H9 (cell line): ENCODE measurements at regions not wholly inside any gene's neighbourhood (a gene's known extent, or its start where the extent isn't known, plus 50 kb on each side); places are given as distances from the start of the nearest gene placed in this dataset.

Source experiments
- DNase-seq: peaks from one replicate; pipeline ENCODE4 v3.0.0-alpha.2; 2017
- H2AFZ ChIP-seq: one replicate; pipeline ENCODE4 v1.6.1; 2013; ENCODE audit warnings: mild to moderate bottlenecking, low read length, control low read depth, moderate library complexity
- H2AK5ac ChIP-seq: 2 replicates; pipeline ENCODE4 v1.6.1; 2013; ENCODE audit warnings: low read length, control low read depth, mixed read lengths; ENCODE audit not compliant: insufficient read length
- H2BK120ac ChIP-seq: one replicate; pipeline ENCODE4 v1.6.1; 2013; ENCODE audit warnings: low read depth, mild to moderate bottlenecking, low read length, control low read depth, inconsistent platforms; ENCODE audit not compliant: poor library complexity, severe bottlenecking
- H2BK12ac ChIP-seq: 2 replicates; pipeline ENCODE4 v1.6.1; 2013; ENCODE audit warnings: low read length, control low read depth, mixed read lengths, low read depth; ENCODE audit not compliant: insufficient read length
- H2BK15ac ChIP-seq: 2 replicates; pipeline ENCODE4 v1.6.1; 2013; ENCODE audit warnings: low read depth, low read length, control low read depth
- H2BK20ac ChIP-seq: one replicate; pipeline ENCODE4 v1.6.1; 2013; ENCODE audit warnings: low read depth, mild to moderate bottlenecking, low read length, control low read depth, inconsistent platforms; ENCODE audit not compliant: poor library complexity, severe bottlenecking
- H2BK5ac ChIP-seq: 2 replicates; pipeline ENCODE4 v1.6.1; 2013; ENCODE audit warnings: low read length, control low read depth, mixed read lengths; ENCODE audit not compliant: insufficient read length
- H3K14ac ChIP-seq: 2 replicates; pipeline ENCODE4 v1.6.1; 2013; ENCODE audit warnings: low read length, control low read depth; ENCODE audit not compliant: insufficient read depth
- H3K18ac ChIP-seq: 2 replicates; pipeline ENCODE4 v1.6.1; 2013; ENCODE audit warnings: low read depth, mild to moderate bottlenecking, mixed read lengths, low read length, control low read depth; ENCODE audit not compliant: insufficient read length
- H3K23ac ChIP-seq: 2 replicates; pipeline ENCODE4 v1.6.1; 2013; ENCODE audit warnings: low read length, control low read depth, mixed read lengths, low read depth; ENCODE audit not compliant: insufficient read length
- H3K23me2 ChIP-seq: 2 replicates; pipeline ENCODE4 v1.6.1; 2013; ENCODE audit warnings: low read depth, mild to moderate bottlenecking, mixed read lengths, low read length, control low read depth; ENCODE audit not compliant: insufficient read length, poor library complexity, severe bottlenecking
- H3K27ac ChIP-seq: 2 replicates; pipeline ENCODE4 v1.5.1; 2013; ENCODE audit warnings: low read length, control low read depth, mixed read lengths, low read depth; ENCODE audit not compliant: insufficient read length
- H3K27me3 ChIP-seq: 2 replicates; pipeline ENCODE4 v1.6.1; 2013; ENCODE audit warnings: low read length, control low read depth, inconsistent platforms; ENCODE audit not compliant: insufficient read depth
- H3K4ac ChIP-seq: 2 replicates; pipeline ENCODE4 v1.6.1; 2013; ENCODE audit warnings: low read depth, mild to moderate bottlenecking, control low read depth, inconsistent platforms, low read length, moderate library complexity
- H3K4me1 ChIP-seq: 2 replicates; pipeline ENCODE4 v1.6.1; 2013; ENCODE audit warnings: low read length, control low read depth, inconsistent platforms; ENCODE audit not compliant: insufficient read depth
- H3K4me2 ChIP-seq: 2 replicates; pipeline ENCODE4 v1.6.1; 2013; ENCODE audit warnings: low read length, control low read depth, mixed read lengths; ENCODE audit not compliant: insufficient read length, insufficient read depth
- H3K56ac ChIP-seq: 2 replicates; pipeline ENCODE4 v1.6.1; 2013; ENCODE audit warnings: low read depth, mild to moderate bottlenecking, mixed read lengths, low read length, control low read depth; ENCODE audit not compliant: insufficient read length
- H3K79me1 ChIP-seq: 2 replicates; pipeline ENCODE4 v1.6.1; 2013; ENCODE audit warnings: low read depth, mild to moderate bottlenecking, moderate library complexity, low read length, control low read depth, inconsistent platforms; ENCODE audit not compliant: insufficient read depth, poor library complexity, severe bottlenecking
- H3K79me2 ChIP-seq: 2 replicates; pipeline ENCODE4 v1.6.1; 2013; ENCODE audit warnings: low read length, control low read depth, inconsistent platforms; ENCODE audit not compliant: insufficient read depth
- H3K9ac ChIP-seq: 2 replicates; pipeline ENCODE4 v1.6.1; 2013; ENCODE audit warnings: low read length, control low read depth, mixed read lengths; ENCODE audit not compliant: insufficient read length; ENCODE audit errors: extremely low read depth
- H3K9me3 ChIP-seq: one replicate; pipeline ENCODE4 v1.6.1; 2013; ENCODE audit warnings: low read depth, low read length, inconsistent platforms; ENCODE audit not compliant: control insufficient read depth
- H3T11ph ChIP-seq: one replicate; pipeline ENCODE4 v1.6.1; 2013; ENCODE audit warnings: mild to moderate bottlenecking, low read length, control low read depth, inconsistent platforms
- H4K20me1 ChIP-seq: one replicate; pipeline ENCODE4 v1.6.1; 2013; ENCODE audit not compliant: control insufficient read depth, insufficient read length, insufficient read depth
- H4K5ac ChIP-seq: 2 replicates; pipeline ENCODE4 v1.6.1; 2013; ENCODE audit warnings: low read depth, mild to moderate bottlenecking, mixed read lengths, low read length, control low read depth; ENCODE audit not compliant: insufficient read length
- H4K8ac ChIP-seq: replicated peaks from 2 replicates; pipeline ENCODE4 v1.6.1; 2013; ENCODE audit warnings: low read length, control low read depth, mixed read lengths, low read depth; ENCODE audit not compliant: insufficient read length
- H4K91ac ChIP-seq: 2 replicates; pipeline ENCODE4 v1.6.1; 2013; ENCODE audit warnings: low read depth, mild to moderate bottlenecking, moderate library complexity, mixed read lengths, low read length, control low read depth; ENCODE audit not compliant: insufficient read length
- H3K27ac Mint-ChIP-seq, 3 experiments: 2 replicates in 2 of 3; 3 replicates in 1 of 3; pipeline ENCODE4 v1.8.0; 2020 to 2021; ENCODE audit warnings: mixed read lengths in 3 of 3, mild to moderate bottlenecking in 1 of 3, moderate library complexity in 1 of 3
- H3K27me3 Mint-ChIP-seq: 2 replicates; pipeline ENCODE4 v1.8.0; 2021; ENCODE audit warnings: low read depth, mild to moderate bottlenecking, moderate library complexity, mixed read lengths
- H3K36me3 Mint-ChIP-seq, 3 experiments: 2 replicates in 2 of 3; 3 replicates in 1 of 3; pipeline ENCODE4 v1.8.0; 2020 to 2021; ENCODE audit warnings: low read depth in 3 of 3, mixed read lengths in 3 of 3; ENCODE audit not compliant: insufficient read depth in 1 of 3
- H3K4me1 Mint-ChIP-seq, 2 experiments: 2 replicates each; pipeline ENCODE4 v1.8.0; 2020; ENCODE audit warnings: mixed read lengths in 2 of 2
- H3K4me3 Mint-ChIP-seq, 2 experiments: 2 replicates in 1 of 2; 3 replicates in 1 of 2; pipeline ENCODE4 v1.8.0; 2020 to 2021; ENCODE audit warnings: mild to moderate bottlenecking in 2 of 2, mixed read lengths in 2 of 2, moderate library complexity in 1 of 2
- H3K9me3 Mint-ChIP-seq, 2 experiments: 2 replicates in 1 of 2; 3 replicates in 1 of 2; pipeline ENCODE4 v1.8.0; 2020; ENCODE audit warnings: mild to moderate bottlenecking in 2 of 2, mixed read lengths in 2 of 2, moderate library complexity in 1 of 2
- WGBS: extraction: QIAGEN DNeasy Blood & Tissue Kit; methylation state at CpG from one replicate; pipeline ENCODE4 v1.1.7; 2013; ENCODE audit warnings: missing lambda C conversion rate, low lambda C conversion rate, mixed read lengths; ENCODE audit not compliant: insufficient read length; ENCODE audit errors: extremely low coverage; 5-methylcytosine and 5-hydroxymethylcytosine counted together
- TF ChIP-seq, protein P1 (sequence below): fragments of 200-600 bp; sonication (generic); conservative IDR thresholded peaks from 3 replicates; pipeline ENCODE4 v1.8.0; 2021; ENCODE audit warnings: antibody characterized with exemption, mild to moderate bottlenecking

DNA sequence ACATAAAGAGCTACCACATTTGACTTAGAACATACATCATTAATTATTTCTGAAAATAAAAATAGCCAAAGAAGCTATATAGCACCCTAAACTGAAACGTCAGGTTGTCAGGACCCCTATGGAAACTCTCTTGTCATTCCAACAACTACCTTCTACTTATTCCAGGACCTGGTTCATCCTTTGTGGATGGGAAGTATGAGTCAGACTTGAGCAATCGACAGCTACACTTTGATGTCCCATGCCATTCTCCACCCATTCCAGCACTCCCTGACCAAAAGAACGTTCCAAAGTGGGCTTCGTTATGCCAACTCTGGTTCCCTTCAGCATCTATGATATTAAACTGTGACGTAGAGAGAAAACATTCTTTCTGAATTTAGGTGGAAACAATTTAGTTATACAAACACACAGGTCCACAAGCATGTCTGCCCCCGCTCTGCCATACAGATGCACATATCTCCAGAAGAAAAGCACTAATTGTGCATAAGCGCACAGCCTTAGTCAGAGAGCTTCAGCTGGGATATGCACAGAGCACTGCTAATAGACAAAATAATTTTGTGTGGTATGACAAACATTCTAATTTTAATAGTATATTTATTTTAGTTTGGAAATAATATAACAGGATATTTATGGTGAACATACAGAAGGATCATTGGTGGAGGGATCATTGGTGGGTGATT lies 723.1 kb upstream of the B3GALT2 start:
- H3K9ac ChIP-seq = no peak overlapping the region

More for the DNA sequence above, 723.1 kb upstream of the B3GALT2 start:
- Mint-ChIP-seq H3K4me1 (no peaks in the 10 kb centered on the region), H3K4me3 (no peak overlapping the region; a peak in 1 of 5 replicates), H3K9me3 (peaks cover 0 to 3% of the 10 kb centered on the region in 2 experiments; a peak in 2 of 5 replicates), H3K27ac (no peak overlapping the region), H3K36me3 (no peaks in the 10 kb centered on the region; a peak in 1 of 7 replicates), H3K27me3 (no peaks in the 10 kb centered on the region; the same call in 1 of the 2 replicates)
- no peak overlapping the region for H2BK15ac ChIP-seq
- no CpG with 5 or more reads among the region's 7 CpGs for WGBS
- H3K23ac ChIP-seq = no peak overlapping the region
- H2BK12ac ChIP-seq = no peak overlapping the region
- no peaks in the 10 kb centered on the region for H3K79me2 ChIP-seq
- no peak overlapping the region for H2AK5ac ChIP-seq
- no peak overlapping the region for H3K4ac ChIP-seq
- no peak overlapping the region for H4K8ac ChIP-seq
- DNase-seq = no peak
- H3K4me2 ChIP-seq = no peak overlapping the region
- no peak overlapping the region for H2AFZ ChIP-seq
- no peaks in the 10 kb centered on the region for H3K27me3 ChIP-seq
- no peaks in the 10 kb centered on the region for H4K20me1 ChIP-seq
- H2BK5ac ChIP-seq = no peak overlapping the region
- H3K14ac ChIP-seq = no peak overlapping the region
- no peak overlapping the region for H2BK20ac ChIP-seq
- no peak overlapping the region for H4K5ac ChIP-seq
- H3K23me2 ChIP-seq = no peaks in the 10 kb centered on the region
- no peak overlapping the region for H3K27ac ChIP-seq
- no peak overlapping the region for H3T11ph ChIP-seq
- H3K4me1 ChIP-seq = no peaks in the 10 kb centered on the region
- TF ChIP-seq, protein P1, sequence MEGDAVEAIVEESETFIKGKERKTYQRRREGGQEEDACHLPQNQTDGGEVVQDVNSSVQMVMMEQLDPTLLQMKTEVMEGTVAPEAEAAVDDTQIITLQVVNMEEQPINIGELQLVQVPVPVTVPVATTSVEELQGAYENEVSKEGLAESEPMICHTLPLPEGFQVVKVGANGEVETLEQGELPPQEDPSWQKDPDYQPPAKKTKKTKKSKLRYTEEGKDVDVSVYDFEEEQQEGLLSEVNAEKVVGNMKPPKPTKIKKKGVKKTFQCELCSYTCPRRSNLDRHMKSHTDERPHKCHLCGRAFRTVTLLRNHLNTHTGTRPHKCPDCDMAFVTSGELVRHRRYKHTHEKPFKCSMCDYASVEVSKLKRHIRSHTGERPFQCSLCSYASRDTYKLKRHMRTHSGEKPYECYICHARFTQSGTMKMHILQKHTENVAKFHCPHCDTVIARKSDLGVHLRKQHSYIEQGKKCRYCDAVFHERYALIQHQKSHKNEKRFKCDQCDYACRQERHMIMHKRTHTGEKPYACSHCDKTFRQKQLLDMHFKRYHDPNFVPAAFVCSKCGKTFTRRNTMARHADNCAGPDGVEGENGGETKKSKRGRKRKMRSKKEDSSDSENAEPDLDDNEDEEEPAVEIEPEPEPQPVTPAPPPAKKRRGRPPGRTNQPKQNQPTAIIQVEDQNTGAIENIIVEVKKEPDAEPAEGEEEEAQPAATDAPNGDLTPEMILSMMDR = no peak
- H3K9me3 ChIP-seq = no peaks in the 10 kb centered on the region
- H3K56ac ChIP-seq = no peak overlapping the region
- H3K79me1 ChIP-seq = no peaks in the 10 kb centered on the region
- no peak overlapping the region for H4K91ac ChIP-seq
- no peak overlapping the region for H3K18ac ChIP-seq
- H2BK120ac ChIP-seq = no peak overlapping the region
